H1 (cell line): ENCODE measurements at regions not wholly inside any gene's neighbourhood (a gene's known extent, or its start where the extent isn't known, plus 50 kb on each side); places are given as distances from the start of the nearest gene placed in this dataset.

Source experiments
- CHD1 ChIP-seq: IDR thresholded peaks from 2 replicates; pipeline ENCODE4 v1.6.1; 2012; ENCODE audit warnings: low read depth, low read length, improper control_type of control experiment
- CHD2 ChIP-seq: IDR thresholded peaks from 2 replicates; pipeline ENCODE4 v1.6.1; 2012; ENCODE audit warnings: low read length, improper control_type of control experiment
- CTCF ChIP-seq, 3 experiments: IDR thresholded peaks; 1 replicate in 2 of 3; 2 replicates in 1 of 3; pipeline versions ENCODE4 v1.5.1 to v1.6.1; 2011; ENCODE audit warnings: low read length in 3 of 3, mild to moderate bottlenecking in 3 of 3, inconsistent platforms in 2 of 3, low read depth in 1 of 3, moderate library complexity in 1 of 3; ENCODE audit not compliant: insufficient read depth in 1 of 3; ENCODE audit errors: control extremely low read depth in 1 of 3
- EP300 ChIP-seq, 2 experiments: IDR thresholded peaks; 1 replicate in 1 of 2; 2 replicates in 1 of 2; pipeline ENCODE4 v1.6.1; 2011 to 2012; ENCODE audit warnings: low read depth in 2 of 2, low read length in 2 of 2, mild to moderate bottlenecking in 2 of 2, borderline replicate concordance in 1 of 2, inconsistent platforms in 1 of 2, moderate library complexity in 1 of 2
- EZH2 ChIP-seq: fragments of 200-600 bp; sonication (generic); IDR thresholded peaks from 2 replicates; pipeline ENCODE4 v1.7.1; 2012; ENCODE audit warnings: low read depth, mild to moderate bottlenecking, moderate library complexity, low read length, inconsistent platforms; ENCODE audit not compliant: severe bottlenecking
- GTF2F1 ChIP-seq: IDR thresholded peaks from 2 replicates; pipeline ENCODE4 v1.6.1; 2012; ENCODE audit warnings: low read depth, low read length, improper control_type of control experiment, borderline replicate concordance
- POLR2AphosphoS5 ChIP-seq: IDR thresholded peaks from 2 replicates; pipeline ENCODE4 v1.6.1; 2011; ENCODE audit warnings: low read depth, low read length
- SIN3A ChIP-seq, 2 experiments: IDR thresholded peaks in 1 of 2; conservative IDR thresholded peaks in 1 of 2; 2 replicates each; pipeline ENCODE4 v1.6.1; 2011 to 2012; ENCODE audit warnings: low read length in 2 of 2, improper control_type of control experiment in 1 of 2, low read depth in 1 of 2, mild to moderate bottlenecking in 1 of 2
- SIX5 ChIP-seq: IDR thresholded peaks from 2 replicates; pipeline ENCODE4 v1.6.1; 2011; ENCODE audit warnings: mild to moderate bottlenecking, low read depth, low read length
- TAF1 ChIP-seq: IDR thresholded peaks from 2 replicates; pipeline ENCODE4 v1.6.1; 2011; ENCODE audit warnings: mild to moderate bottlenecking, low read depth, low read length

GRCh38 chr13:73922493-73923393, 211.5 kb downstream of the KLF12 start:
- no peak for TF ChIP-seq GTF2F1
- no peak for TF ChIP-seq SIX5
- TF ChIP-seq CTCF (IDR thresholded peaks at IDR 0.05; ENCODE audit: control extremely low read depth in 1 of 3, insufficient read depth in 1 of 3, low read depth in 1 of 3, low read length in 3 of 3), result no peak
- no peak for TF ChIP-seq SIN3A (conservative IDR thresholded peaks at IDR 0.05 in 1 of 2, IDR thresholded peaks at IDR 0.05 in 1 of 2; ENCODE audit: low read depth in 1 of 2, low read length in 2 of 2)
- TF ChIP-seq EP300 (IDR thresholded peaks at IDR 0.05; ENCODE audit: borderline replicate concordance in 1 of 2, low read depth in 2 of 2, low read length in 2 of 2), result no peak
- TF ChIP-seq TAF1, result no peak
- no peak for TF ChIP-seq POLR2AphosphoS5
- no peak for TF ChIP-seq CHD1
- no peak for TF ChIP-seq CHD2
- no peak for TF ChIP-seq EZH2
